C4-2B (cell line): ENCODE measurements at regions not wholly inside any gene's neighbourhood (a gene's known extent, or its start where the extent isn't known, plus 50 kb on each side); places are given as distances from the start of the nearest gene placed in this dataset.

Source experiments
- CTCF ChIP-seq: fragments of 450-650 bp; conservative IDR thresholded peaks from 2 replicates; pipeline ENCODE4 v1.5.1; 2017; ENCODE audit warnings: mild to moderate bottlenecking
- ZFX ChIP-seq: fragments of 450-650 bp; IDR thresholded peaks from 2 replicates; pipeline ENCODE4 v1.6.1; 2017

- TF ChIP-seq CTCF: no peak
- no peak for TF ChIP-seq ZFX
Observed at GRCh38 chr16:51941412-51941811, 605.5 kb downstream of the TOX3 start.
